ENCODE measurements at regions not wholly inside any gene's neighbourhood (a gene's known extent, or its start where the extent isn't known, plus 50 kb on each side); places are given as distances from the start of the nearest gene placed in this dataset.

- Histone ChIP-seq H4K20me1 (replicated peaks; ENCODE audit: control insufficient read depth, insufficient read depth, low read length) (no peaks in the 10 kb centered on the region), H3K27me3 (ENCODE audit: control insufficient read depth in 2 of 2, insufficient read depth in 2 of 2, low read length in 2 of 2) (no peaks in the 10 kb centered on the region), H3K9ac (ENCODE audit: insufficient read depth in 1 of 2, low read depth in 2 of 2, low read length in 2 of 2) (no peak overlapping the region), H3K4me2 (ENCODE audit: insufficient read depth, low read length) (no peak overlapping the region), H3K79me2 (ENCODE audit: control insufficient read depth, insufficient read depth, low read length) (no peaks in the 10 kb centered on the region), H2AFZ (ENCODE audit: low read depth, low read length) (no peak overlapping the region), H3K9me3 (replicated peaks; ENCODE audit: control insufficient read depth, insufficient read depth, low read depth, low read length) (no peaks in the 10 kb centered on the region), H3K36me3 (ENCODE audit: control insufficient read depth, insufficient read depth, low read length) (no peaks in the 10 kb centered on the region), H3K4me1 (replicated peaks in 1 of 2; ENCODE audit: control insufficient read depth in 2 of 2, insufficient read depth in 2 of 2, low read length in 2 of 2) (no peaks in the 10 kb centered on the region), H3K27ac (ENCODE audit: extremely low read depth, low read depth, low read length) (no peak overlapping the region), H3K4me3 (no peak overlapping the region), H3K9me1 (ENCODE audit: control insufficient read depth, insufficient read depth, low read length) (no peaks in the 10 kb centered on the region)
- DNase-seq (ENCODE audit: extremely low read depth in 1 of 4, low spot score in 3 of 4) (no peak), ATAC-seq (no peak), FAIRE-seq (no peak)
- TF ChIP-seq HINFP (tag; conservative IDR thresholded peaks at IDR 0.05; ENCODE audit: low read depth) = no peak
- TF ChIP-seq NCOR1 (IDR thresholded peaks at IDR 0.05) = no peak
- no peak for TF ChIP-seq GATAD2B (IDR thresholded peaks at IDR 0.05; ENCODE audit: borderline replicate concordance)
- TF ChIP-seq ETV5 (CRISPR knock-in tag; IDR thresholded peaks at IDR 0.05; ENCODE audit: low read depth) = no peak
- TF ChIP-seq CHD7 (IDR thresholded peaks at IDR 0.05; ENCODE audit: low read depth, low read length) = no peak
- no peak for TF ChIP-seq POLR3A (IDR thresholded peaks at IDR 0.05; ENCODE audit: borderline replicate concordance, extremely low read depth, insufficient read depth, insufficient read length)
- no peak for TF ChIP-seq ZSCAN32 (CRISPR knock-in tag; IDR thresholded peaks at IDR 0.05)
- no peak for TF ChIP-seq HIVEP1 (CRISPR knock-in tag; IDR thresholded peaks at IDR 0.05)
- TF ChIP-seq NR3C1 (CRISPR knock-in tag; IDR thresholded peaks at IDR 0.05) = no peak
- TF ChIP-seq MEIS2 (IDR thresholded peaks at IDR 0.05; ENCODE audit: partially characterized antibody) = no peak
- no peak for TF ChIP-seq TAF1 (IDR thresholded peaks at IDR 0.05; ENCODE audit: control insufficient read depth, extremely low read depth, insufficient read depth, low read length, severe bottlenecking)
- intact Hi-C loops (cut with micrococcal nuclease) = no loop called here
- BruUV-seq (replicated peaks) = no TSS peak
- CTCF ChIA-PET (ENCODE audit: low intra/inter-chr PET ratio) = no interaction called here
- WGBS (ENCODE audit: insufficient coverage, low coverage, missing lambda C conversion rate) = 0% methylated on average over 4 of the region's 4 CpGs
- POLR2A ChIA-PET = no interaction called here
- in situ Hi-C loops (cut with MboI) = no loop called here
These were observed 245.4 kb downstream of the BMP4 start for GRCh38 chr14:53711205-53711604.
